GM18861 (cell line): ENCODE measurements at regions not wholly inside any gene's neighbourhood (a gene's known extent, or its start where the extent isn't known, plus 50 kb on each side); places are given as distances from the start of the nearest gene placed in this dataset.

Experiments
- ATAC-seq: cut with Tn5 transposase; IDR thresholded peaks from one replicate; pipeline ENCODE4 v1.9.1; 2021; ENCODE audit not compliant: unreplicated experiment

DNA sequence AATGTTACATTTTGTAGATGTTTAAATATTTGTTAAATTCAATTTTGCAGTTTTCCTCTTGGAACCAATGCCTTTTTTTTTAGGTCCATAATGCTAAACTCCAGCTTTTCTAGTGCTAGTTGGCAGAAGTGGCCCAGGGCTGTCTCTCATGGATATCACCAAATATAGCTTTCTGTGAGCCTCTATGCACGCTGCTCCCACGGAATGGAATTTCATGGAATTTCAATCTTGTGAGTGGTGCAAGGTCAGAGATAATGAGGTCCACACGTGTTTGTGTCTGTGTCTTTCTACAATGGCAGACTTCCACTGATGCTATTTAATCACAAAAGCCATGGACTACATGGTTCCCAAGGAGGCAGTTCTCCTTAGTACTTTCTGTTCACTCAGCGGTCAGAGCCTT is 191.5 kb upstream of the PARD3B start:
- no peak for ATAC-seq

DNA sequence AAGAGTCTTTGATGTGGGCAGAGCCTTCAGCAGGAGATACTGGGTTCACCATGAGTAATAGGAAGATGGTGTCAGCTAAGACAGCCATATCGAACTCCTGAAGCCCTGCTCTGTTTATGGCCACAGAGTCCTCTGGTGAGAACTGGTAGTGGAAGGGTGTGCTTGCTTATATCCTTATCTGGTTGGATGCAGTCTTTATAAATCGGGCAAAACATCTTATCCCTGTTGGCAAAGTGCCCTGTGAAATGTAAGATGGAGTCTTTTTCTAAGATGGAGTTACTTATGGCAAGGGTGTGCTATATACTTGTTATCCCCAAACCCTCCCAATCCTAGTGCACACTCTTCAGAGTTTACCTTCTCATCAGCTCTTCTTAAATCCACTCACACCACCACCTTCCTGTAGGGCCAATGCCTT is 190.8 kb upstream of the PARD3B start:
- no peak for ATAC-seq

DNA sequence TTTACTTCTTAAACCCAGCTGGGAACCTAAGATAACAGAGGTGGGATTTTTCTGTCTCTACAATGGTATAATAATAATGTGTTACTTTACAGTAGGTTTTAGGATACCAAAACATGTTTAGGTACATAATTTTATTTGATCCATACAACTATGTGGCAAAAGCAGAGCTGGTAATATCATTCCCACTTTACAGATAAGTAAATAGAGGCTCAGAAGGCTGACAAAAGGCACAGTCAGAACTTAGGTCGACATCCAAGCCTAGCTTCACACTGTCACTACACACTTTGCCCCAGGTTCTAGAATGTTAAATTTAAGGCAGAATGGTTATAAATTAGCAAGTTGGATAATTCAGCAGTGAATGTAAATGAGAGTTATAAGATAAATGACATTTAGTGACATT is 189.6 kb upstream of the PARD3B start:
- no peak for ATAC-seq

DNA sequence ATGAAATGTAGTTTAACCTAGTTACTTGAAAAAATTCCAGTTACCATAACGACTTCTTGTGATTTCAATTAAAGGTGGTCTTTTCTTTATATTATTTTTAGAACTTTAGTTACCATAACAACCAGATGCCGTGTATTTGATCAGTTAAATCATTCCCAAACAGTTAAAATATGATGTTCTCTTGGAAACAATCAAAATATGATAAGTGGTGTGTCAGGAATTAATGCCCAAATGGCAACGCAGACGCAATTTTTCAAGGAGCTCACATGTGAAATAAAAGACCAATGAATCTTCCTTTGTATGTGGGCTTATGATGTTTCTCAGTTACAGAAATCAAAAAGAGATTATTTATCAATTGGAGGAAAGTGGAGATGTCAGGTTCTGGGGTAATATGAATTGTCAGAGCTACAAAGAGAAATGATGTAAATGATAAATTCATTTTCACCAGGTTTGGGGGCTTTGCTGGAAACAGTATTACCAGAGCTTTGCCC is 189.1 kb upstream of the PARD3B start:
- ATAC-seq: no peak

DNA sequence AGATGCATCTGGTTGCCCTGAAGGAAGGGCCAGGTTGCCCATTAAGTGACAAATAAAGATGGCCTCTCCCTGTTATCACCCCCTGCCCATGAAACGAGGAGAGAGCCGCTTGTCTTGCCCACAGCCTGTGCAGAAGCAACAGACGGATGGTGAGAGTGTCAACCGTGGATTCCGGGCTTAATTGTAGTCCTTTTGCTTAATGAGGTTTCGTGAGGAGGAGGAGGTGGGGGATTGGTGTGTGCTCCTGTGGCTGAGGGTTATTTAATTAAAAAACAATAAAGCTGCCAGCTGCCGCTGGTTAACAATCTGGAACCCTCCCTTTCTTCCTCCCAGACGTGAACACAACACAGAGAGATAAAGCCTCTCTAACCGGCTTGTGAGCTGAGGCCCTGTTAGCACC is 188.0 kb upstream of the PARD3B start:
- no peak for ATAC-seq

DNA sequence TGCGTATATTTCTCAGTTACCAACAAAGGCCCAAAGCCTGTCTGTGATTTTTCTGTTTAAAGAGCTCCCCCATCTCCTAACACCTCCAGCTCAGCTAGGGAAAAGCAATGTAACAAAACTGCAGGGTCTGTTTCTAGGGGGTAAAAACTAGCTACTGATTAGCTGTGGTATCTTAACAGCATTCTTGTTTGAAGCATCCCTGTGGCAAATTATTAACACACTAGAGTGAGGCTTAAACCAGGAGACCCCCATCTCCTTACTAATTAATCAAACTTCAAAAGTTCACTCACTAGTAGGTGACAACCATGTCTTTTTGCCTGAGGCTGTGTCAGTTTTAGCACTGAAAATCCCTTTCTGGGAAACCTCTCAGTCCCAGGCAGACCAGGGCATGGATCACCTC is 186.2 kb upstream of the PARD3B start:
- ATAC-seq: no peak

DNA sequence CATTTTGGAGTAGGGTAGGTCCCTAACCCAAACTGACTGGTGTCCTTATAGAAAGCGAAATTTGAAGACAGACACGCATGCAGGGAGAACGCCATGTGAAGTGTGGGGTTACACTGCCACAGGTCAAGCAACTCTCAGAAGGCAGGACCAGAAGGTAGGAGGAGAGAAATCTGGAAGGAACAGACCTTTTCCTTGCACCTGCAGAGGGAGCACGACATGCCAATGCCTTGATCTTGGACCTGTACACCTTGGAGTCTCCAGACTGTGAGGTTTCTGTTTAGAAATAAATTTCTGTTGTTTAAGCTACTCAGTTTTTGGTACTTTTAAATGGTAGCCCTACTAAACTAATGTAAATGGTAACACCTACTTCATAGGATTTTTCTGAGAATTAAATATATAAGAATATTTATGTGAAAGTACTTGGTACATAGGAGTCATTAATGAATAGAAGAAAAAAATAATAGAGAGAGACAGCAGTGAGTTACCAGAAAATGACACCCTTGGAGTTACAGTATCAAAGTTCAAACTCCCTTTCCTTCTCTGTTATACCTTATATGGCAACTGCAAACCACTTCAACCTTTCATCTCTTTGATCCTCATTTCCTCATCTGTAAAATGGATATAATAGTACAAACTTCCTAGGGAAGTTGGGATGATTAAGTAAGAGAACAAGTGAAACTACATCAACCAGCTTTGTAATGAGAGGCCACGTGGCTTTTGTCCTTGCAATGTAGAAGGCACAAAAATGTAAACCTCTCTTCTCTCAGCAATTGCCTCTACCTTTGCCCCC is 184.9 kb upstream of the PARD3B start:
- no peak for ATAC-seq

DNA sequence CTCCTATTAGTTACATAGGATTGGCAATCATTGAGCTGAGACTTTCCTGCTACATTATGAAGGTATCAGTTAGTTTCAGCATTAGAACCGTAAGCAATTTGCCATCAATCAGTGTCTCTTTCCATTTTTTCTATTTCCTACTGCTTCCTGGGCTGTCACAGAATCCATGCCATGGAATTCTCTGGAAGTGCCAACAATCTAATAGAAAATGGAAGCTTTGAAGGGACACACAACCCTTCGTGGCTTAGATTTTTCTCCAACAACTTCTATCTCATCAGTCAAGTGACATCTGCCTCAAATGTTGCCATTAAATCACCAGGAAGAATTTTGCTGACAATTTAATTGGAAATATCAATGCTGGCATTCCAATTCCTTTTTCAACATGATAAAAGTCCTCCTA is 183.5 kb upstream of the PARD3B start:
- ATAC-seq: no peak

DNA sequence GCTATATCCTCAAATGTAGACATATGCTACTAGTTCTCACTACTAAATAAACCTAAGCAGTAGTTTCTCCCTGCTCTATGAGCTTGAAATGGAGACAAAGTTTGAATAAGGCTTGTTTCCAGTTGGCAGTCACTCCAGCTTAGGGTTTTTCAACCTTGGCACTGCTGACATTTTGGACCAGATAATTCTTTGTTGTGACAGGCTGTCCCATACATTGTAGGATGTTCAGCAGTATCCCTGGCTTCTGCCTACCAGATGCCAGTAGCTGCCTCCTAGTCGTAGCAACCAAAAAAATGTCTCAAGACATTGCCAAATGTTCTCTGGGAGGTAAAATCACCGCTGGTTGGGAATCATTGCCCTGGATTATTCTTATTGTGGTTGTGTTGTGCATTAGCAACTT is 182.7 kb upstream of the PARD3B start:
- ATAC-seq: no peak

DNA sequence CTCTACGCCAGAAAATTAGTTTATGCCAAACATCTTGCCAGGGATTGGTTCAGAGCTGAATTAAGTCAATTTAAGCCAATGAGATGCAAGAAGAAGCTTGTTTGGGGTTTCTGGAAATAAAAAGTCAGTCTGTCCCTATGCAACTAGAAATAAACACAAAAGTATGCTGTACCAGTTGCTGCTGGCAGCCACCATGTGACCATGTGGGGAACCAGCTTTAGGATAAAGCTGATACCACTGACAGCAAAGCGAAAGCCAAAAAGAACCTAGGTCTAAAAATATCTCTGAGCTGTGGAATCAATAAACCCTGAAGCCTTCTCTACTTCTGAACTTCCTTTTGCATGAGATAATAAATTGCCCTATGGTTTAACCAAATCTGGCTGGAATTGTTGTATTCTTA is 181.8 kb upstream of the PARD3B start:
- no peak for ATAC-seq

DNA sequence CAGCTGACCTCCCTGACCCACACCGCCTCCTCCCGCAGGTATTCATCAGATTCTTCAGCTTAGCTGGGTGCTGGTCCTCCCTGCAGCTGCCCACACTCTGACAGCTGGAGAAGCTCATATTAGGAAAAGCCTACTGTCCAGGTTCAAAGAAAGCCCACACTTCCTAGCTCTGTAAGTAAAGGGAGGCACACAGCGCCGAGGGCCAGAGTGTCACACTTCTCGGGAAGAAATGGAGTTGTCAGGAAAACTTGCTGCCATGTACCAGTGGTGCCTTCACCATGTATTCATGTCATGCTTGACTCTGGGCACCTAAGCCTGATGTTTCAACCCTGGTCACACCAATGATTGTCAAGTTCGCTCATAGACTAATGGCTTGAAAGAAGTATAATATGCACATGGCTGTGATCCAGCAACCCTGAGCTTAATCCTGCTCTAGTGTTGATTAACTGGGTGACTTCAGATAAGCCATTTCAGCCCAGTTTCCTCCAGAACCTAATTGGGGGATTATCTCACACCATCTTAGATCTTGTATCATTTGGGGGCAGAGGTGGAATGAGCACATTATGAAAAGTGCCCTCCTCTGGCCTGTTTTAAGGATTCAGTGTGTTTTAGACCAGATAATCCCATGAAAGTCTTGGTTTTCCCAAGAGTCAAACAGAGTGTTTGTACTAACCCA is 180.3 kb upstream of the PARD3B start:
- ATAC-seq: no peak

DNA sequence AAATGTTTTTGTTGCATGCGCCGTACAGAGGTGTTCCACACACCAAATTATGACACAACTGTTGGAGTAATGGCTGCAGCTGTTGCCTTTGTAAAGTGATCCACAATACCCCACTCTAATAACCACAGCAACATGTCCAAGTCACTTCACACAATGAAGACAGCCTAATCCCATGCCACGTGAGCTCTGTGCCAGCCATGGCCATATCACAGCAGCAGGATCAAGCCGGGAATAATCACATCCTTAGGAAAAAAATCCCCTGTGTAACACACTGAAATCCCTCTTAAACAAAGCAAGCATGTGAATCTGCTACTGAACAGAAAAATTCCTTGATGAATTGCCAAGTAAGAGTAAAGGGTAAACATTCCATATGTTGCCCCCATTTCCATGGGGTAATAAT is 179.5 kb upstream of the PARD3B start:
- no peak for ATAC-seq

DNA sequence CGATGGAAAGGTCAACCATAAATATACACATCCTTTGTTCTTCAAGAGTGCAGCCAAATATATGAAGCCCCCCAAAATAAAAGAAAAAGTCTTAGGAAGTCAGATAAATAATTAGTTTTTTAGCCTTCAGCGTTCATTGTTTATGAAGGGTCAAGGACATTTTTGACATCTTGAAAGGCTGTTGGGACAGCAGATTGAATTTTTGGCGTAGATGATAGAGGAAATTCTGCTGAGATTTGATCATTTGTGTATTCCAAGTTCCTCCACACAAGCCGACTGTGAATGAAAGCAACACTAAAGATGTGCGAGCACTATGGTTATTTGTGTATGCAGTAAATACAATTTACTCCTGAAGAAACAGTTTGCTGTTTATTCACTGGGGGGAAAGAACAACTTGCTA is 177.8 kb upstream of the PARD3B start:
- ATAC-seq: no peak

DNA sequence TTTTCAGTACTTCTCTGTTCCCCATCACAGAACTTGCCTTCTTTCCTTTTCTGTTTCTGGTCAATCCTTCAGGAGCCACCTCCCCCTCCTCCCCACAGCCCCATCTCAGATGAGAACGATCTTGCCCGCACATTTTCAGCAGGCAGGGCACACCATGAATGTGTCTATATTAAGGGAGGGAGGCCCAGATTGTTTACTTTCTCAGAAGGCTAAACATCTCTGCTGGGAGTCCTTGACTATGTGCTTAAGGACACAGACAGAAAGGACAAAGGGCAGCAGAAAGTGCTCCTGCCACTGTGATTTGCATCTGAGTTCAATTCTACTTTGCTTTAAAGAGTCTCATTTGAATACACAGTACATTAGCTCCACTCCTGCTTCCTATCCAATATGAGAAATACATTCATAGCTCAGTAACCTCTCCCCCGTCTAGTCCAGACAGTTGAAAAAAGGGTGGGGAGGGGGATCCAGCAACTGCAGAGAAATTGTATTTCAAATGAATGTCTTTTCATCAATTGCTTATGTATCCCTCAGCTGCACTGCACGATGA is 175.0 kb upstream of the PARD3B start:
- ATAC-seq: no peak

DNA sequence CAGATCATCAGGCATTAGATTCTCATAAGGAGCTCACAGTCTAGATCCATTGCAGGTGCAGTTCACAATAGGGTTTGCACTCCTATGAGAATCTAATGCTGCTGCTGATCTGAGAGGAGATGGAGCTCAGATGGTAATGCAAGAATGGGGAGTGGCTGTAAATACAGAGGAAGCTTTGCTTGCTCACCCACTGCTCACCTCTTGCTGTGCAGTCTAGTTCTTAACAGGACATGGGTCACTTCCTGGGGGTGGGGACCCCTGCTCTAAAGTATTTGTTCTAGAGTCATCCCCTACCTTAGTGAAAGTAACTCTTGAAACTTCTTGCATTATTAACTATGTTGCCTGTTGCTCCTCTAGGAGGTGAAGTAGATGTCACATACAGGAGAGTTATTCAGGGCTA is 171.3 kb upstream of the PARD3B start:
- no peak for ATAC-seq

DNA sequence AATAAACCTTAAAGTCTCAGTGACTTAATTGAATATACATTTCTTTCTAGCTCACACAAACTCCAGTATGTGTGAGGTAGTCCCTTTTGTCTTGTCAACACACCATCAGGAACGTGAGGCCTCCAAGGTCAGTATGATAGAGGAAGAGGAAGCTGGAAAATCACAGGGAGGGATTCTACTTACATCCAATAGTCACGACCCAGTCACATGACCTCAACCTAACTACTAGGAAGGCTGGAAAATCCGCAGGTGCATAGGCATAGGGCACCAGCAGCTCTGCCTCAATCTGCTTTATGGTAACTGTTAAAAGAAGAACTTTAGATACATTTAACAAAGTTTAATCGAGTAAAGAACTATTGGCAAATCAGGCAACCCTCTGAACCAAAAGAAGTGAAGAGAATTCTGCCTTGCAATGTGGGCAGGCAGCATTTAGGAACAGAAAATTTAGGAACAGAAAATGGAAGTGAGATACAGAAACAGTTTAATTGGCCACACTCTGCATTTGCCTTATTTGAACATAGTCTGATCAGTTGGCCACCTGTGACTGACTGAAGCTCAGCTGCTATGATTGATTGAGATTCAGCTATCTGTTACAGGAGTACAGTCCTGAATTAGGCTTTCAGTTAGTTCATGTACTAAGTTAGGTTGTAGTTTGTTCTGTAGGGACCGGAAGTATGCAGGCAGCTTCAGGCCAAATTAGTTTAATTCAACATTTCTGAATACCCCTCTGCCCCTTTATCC is 165.0 kb upstream of the PARD3B start:
- ATAC-seq: no peak

DNA sequence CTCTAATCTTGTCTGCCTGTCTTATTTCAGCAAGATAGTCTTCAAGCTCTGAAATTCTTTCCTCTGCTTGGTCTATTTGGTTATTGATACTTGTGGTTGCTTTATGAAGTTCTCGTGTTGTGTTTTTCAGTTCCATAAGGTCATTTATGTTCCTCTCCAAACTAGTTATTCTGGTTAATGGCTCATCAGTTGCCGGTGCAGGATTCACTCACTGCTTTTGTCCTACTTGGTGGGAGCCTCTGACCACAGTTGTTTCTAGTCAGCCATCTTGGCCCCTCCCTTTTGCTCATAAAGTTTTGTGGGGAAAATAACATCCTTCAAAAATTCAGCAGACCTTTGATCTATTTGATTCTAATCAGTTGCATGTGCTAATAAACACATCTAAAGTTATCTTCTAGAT is 158.6 kb upstream of the PARD3B start:
- no peak for ATAC-seq

DNA sequence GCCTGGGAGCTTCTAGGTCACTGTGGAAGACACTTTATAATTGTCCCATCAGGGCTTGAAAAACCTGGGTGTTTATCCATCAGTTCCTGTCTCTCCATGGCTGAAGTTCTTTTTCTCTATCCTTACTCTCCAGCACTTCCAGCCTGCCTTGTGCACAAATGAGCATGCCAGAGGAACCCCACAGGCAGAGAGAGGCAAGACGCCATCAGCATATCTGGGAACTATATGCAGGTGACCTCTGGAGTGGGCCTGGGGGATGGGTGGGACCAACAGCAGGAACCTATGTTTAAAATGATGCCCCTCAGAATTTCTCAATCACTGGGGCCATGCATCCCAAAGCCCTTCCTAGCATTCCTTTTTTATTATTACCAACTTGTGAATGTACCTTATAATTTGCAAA is 156.2 kb upstream of the PARD3B start:
- no peak for ATAC-seq

DNA sequence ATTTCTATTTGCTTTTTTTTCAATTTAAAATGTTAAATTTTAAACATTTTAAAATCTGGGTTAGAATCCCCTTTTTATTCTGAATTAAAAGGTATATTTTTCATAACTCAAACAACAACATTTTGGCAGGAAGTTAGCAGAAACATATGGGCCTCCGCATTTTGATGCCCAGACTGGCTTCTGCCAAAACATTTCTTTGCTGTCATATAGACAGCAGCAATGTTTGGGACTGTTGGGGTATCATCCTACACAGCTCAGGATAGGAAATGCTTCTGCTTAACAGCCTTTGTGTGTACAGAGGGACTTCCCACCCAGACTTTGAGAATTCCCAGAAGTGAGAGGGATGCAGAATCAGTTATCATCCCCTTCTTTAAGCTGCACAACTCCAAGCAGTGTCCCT is 155.4 kb upstream of the PARD3B start:
- no peak for ATAC-seq

DNA sequence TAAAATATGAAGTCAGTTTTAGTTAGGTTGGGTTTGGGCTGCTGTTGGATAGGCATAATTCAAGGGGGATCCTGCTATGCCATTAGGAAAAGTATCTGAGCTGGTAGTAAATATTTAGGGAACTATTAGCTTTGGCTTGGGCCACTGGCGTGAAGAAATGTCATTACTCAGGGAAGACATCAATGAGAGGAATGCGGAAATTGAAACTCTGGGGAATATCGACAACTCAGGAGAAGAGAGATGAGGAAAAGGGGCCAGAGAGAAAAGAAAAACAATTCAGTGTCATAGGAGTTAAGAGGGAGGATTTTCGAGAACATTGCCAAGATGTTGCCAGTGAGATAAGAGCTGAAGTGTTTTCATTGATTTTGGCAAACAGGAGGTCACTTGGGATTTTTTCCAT is 149.7 kb upstream of the PARD3B start:
- no peak for ATAC-seq

DNA sequence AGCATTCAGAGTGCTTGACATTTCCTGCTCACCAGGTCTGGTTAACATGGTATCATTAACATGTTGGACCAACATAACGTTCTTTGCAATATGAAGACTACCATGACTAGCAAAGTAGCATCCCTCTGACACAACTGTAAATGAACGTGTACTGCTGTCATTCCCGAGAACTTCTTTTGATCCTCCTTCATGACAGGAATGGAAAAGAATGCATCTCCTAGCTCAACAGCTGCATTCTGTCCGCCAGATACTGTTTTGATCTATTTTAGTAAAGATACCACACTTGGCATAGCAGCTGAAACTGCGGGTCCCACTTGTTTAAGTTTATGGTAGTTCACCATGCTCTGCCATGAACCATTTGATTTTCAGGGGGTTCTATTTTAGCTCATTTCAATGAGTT is 144.2 kb upstream of the PARD3B start:
- no peak for ATAC-seq
